Transverse colon (tissue), 4 donors: ENCODE measurements at regions not wholly inside any gene's neighbourhood (a gene's known extent, or its start where the extent isn't known, plus 50 kb on each side); places are given as distances from the start of the nearest gene placed in this dataset.

ENCODE experiments used
- DNase-seq: peaks from one replicate; pipeline ENCODE4 v3.0.0-alpha.2; 2019
- H3K27ac ChIP-seq, 4 donors: fragments of 200-600 bp; sonication (generic); 2 replicates each; pipeline ENCODE4 v1.5.1; 2016 to 2018; ENCODE audit warnings: inconsistent platforms in 4 of 4
- H3K27me3 ChIP-seq: fragments of 200-600 bp; sonication (generic); 2 replicates; pipeline ENCODE4 v1.5.1; 2017; ENCODE audit warnings: inconsistent platforms
- H3K36me3 ChIP-seq, 4 donors: fragments of 200-600 bp; sonication (generic); 2 replicates each; pipeline ENCODE4 v1.5.1; 2017 to 2019; ENCODE audit warnings: inconsistent platforms in 4 of 4
- H3K4me1 ChIP-seq, 4 donors: fragments of 200-600 bp; sonication (generic); 2 replicates each; pipeline ENCODE4 v1.5.1; 2017 to 2020; ENCODE audit warnings: inconsistent platforms in 4 of 4
- H3K4me3 ChIP-seq, 4 donors: fragments of 200-600 bp; sonication (generic); 1 replicate in 1 of 4; 2 replicates in 3 of 4; pipeline versions ENCODE4 v1.5.1 to v1.6.1; 2017 to 2019; ENCODE audit warnings: inconsistent platforms in 4 of 4
- H3K9me3 ChIP-seq, 2 donors: fragments of 200-600 bp; sonication (generic); 2 replicates each; pipeline ENCODE4 v1.5.1; 2017 to 2019; ENCODE audit warnings: inconsistent platforms in 2 of 2
- CTCF ChIP-seq, 5 experiments: fragments of 200-600 bp in 3 of 5; fragments of 450-650 bp in 2 of 5; sonication (generic) in 3 of 5; IDR thresholded peaks; 1 replicate in 2 of 5; 2 replicates in 3 of 5; pipeline ENCODE4 v1.5.1; 2016 to 2017; ENCODE audit warnings: antibody characterized with exemption in 5 of 5, inconsistent platforms in 3 of 5, mild to moderate bottlenecking in 2 of 5, moderate library complexity in 1 of 5
- EP300 ChIP-seq: sonication (generic); formaldehyde crosslinking; IDR thresholded peaks from one replicate; pipeline ENCODE4 v1.6.1; 2017; ENCODE audit warnings: antibody characterized with exemption, low read depth
- POLR2A ChIP-seq: fragments of 450-650 bp; IDR thresholded peaks from one replicate; pipeline ENCODE4 v1.6.1; 2016; ENCODE audit warnings: antibody characterized with exemption, mild to moderate bottlenecking, moderate library complexity
- POLR2AphosphoS5 ChIP-seq, 3 donors: sonication (generic); formaldehyde crosslinking; IDR thresholded peaks; one replicate each; pipeline ENCODE4 v1.6.1; 2016; ENCODE audit warnings: antibody characterized with exemption in 3 of 3
- WGBS, 2 donors: methylation state at CpG; one replicate each; pipeline ENCODE4 v1.1.5; 2018; ENCODE audit warnings: low coverage in 1 of 2; 5-methylcytosine and 5-hydroxymethylcytosine counted together
- in situ Hi-C, 4 donors: fragments of 200-750 bp; cut with MboI; loops; one replicate each; pipeline versions ENCODE4 v1.15.0 to v1.15.1; 2017; ENCODE audit warnings: low sequenced_read_pairs in 3 of 4, low pct_ligation_motif_present in 1 of 4, low pct_unique_long_range_greater_than_20kb in 1 of 4
- intact Hi-C: fragments of 100-400 bp; cut with DNase I; formaldehyde crosslinking; loops from one replicate; pipeline ENCODE4 v1.15.1; 2023; ENCODE audit warnings: low total_unique reads

GRCh38 chr10:107919626-107920235, 755.2 kb upstream of the SORCS1 start:
- no peak for DNase-seq
- Histone ChIP-seq H3K9me3 (no peaks in the 10 kb centered on the region), H3K4me3 (no peak overlapping the region), H3K27ac (no peak overlapping the region), H3K27me3 (peaks cover 20% of the 10 kb centered on the region), H3K4me1 (peaks cover 0 to 6% (median 2%) of the 10 kb centered on the region in 4 donors), H3K36me3 (no peaks in the 10 kb centered on the region)
- no peak for TF ChIP-seq POLR2AphosphoS5 (IDR thresholded peaks at IDR 0.05)
- TF ChIP-seq POLR2A = no peak
- no peak for TF ChIP-seq EP300
- TF ChIP-seq CTCF (IDR thresholded peaks at IDR 0.05) = no peak
- in situ Hi-C loops (no loop called here), intact Hi-C loops (no loop called here)
- 65 to 72% methylated on average over 3 to 12 of the region's 12 CpGs for WGBS, 2 donors

- Histone ChIP-seq H3K27me3 (peaks cover 33% of the 10 kb centered on the region), H3K4me1 (peaks cover 0 to 11% (median 5%) of the 10 kb centered on the region in 4 donors), H3K9me3 (no peaks in the 10 kb centered on the region), H3K4me3 (no peak overlapping the region), H3K36me3 (no peaks in the 10 kb centered on the region), H3K27ac (no peak overlapping the region)
- no peak for DNase-seq
- WGBS, 2 donors = 80 to 92% methylated on average over 1 to 4 of the region's 4 CpGs
- TF ChIP-seq CTCF (IDR thresholded peaks at IDR 0.05) = no peak
- no peak for TF ChIP-seq EP300
- no peak for TF ChIP-seq POLR2AphosphoS5 (IDR thresholded peaks at IDR 0.05)
- no peak for TF ChIP-seq POLR2A
- in situ Hi-C loops (no loop called here), intact Hi-C loops (no loop called here)
Measured at GRCh38 chr10:107918171-107918570, 753.7 kb upstream of the SORCS1 start.

- H3K36me3 ChIP-seq = no peaks in the 10 kb centered on the region
- in situ Hi-C loops = no loop called here
- no peak for DNase-seq
- H3K4me3 ChIP-seq = peak overlapping the region in 3 of 4 donors; percentile 30 to 52 (median 35)
- peaks cover 0 to 11% (median 5%) of the 10 kb centered on the region in 4 donors for H3K4me1 ChIP-seq
- intact Hi-C loops = no loop called here
- H3K27me3 ChIP-seq = peaks cover 33% of the 10 kb centered on the region
- no peak for TF ChIP-seq POLR2AphosphoS5 (IDR thresholded peaks at IDR 0.05)
- no peak for TF ChIP-seq CTCF (IDR thresholded peaks at IDR 0.05)
- TF ChIP-seq EP300 = no peak
- TF ChIP-seq POLR2A = no peak
- H3K27ac ChIP-seq = no peak overlapping the region
- WGBS, 2 donors = 19 to 27% methylated on average over 2 to 8 of the region's 8 CpGs
- H3K9me3 ChIP-seq = no peaks in the 10 kb centered on the region
Measured at GRCh38 chr10:107915215-107915610, 750.7 kb upstream of the SORCS1 start.

GRCh38 chr10:107914450-107915214, 750.1 kb upstream of the SORCS1 start:
- peak; percentile 7 for DNase-seq
- no peak for TF ChIP-seq CTCF (IDR thresholded peaks at IDR 0.05)
- no peak for TF ChIP-seq EP300
- peak overlapping the region; percentile 13 to 52 (median 32) for H3K4me3 ChIP-seq
- peaks cover 0 to 11% (median 5%) of the 10 kb centered on the region in 4 donors for H3K4me1 ChIP-seq
- in situ Hi-C loops = no loop called here
- H3K27me3 ChIP-seq = peaks cover 33% of the 10 kb centered on the region
- 0 to 14% methylated on average over 5 to 46 of the region's 78 CpGs for WGBS, 2 donors
- H3K27ac ChIP-seq = no peak overlapping the region
- intact Hi-C loops = no loop called here
- H3K36me3 ChIP-seq = no peaks in the 10 kb centered on the region
- no peaks in the 10 kb centered on the region for H3K9me3 ChIP-seq
